ENCODE measurements at regions not wholly inside any gene's neighbourhood (a gene's known extent, or its start where the extent isn't known, plus 50 kb on each side); places are given as distances from the start of the nearest gene placed in this dataset.

- no peak for DNase-seq
- Mint-ChIP-seq H3K9me3 (peaks cover 9% of the 10 kb centered on the region), H3K27ac (no peak overlapping the region), H3K36me3 (ENCODE audit: low read depth) (no peaks in the 10 kb centered on the region), H3K4me3 (no peak overlapping the region), H3K4me1 (ENCODE audit: low read depth) (no peaks in the 10 kb centered on the region), H3K27me3 (ENCODE audit: low read depth) (peaks cover 2% of the 10 kb centered on the region)
- CTCF ChIA-PET = no interaction called here
- intact Hi-C loops (cut with micrococcal nuclease) = no loop called here
Observed at GRCh38 chr16:8188841-8189240, 401.5 kb downstream of the TMEM114 start.

GRCh38 chr16:8187782-8188372 is 402.4 kb downstream of the TMEM114 start:
- intact Hi-C loops (cut with micrococcal nuclease) = no loop called here

GRCh38 chr16:8184854-8185253 is 405.5 kb downstream of the TMEM114 start:
- Mint-ChIP-seq H3K27ac (no peak overlapping the region), H3K27me3 (ENCODE audit: low read depth) (peaks cover 2% of the 10 kb centered on the region), H3K9me3 (peaks cover 3% of the 10 kb centered on the region), H3K4me3 (no peak overlapping the region), H3K36me3 (ENCODE audit: low read depth) (no peaks in the 10 kb centered on the region), H3K4me1 (ENCODE audit: low read depth) (no peaks in the 10 kb centered on the region)
- intact Hi-C loops (cut with micrococcal nuclease) = no loop called here
- DNase-seq = no peak
- CTCF ChIA-PET = no interaction called here

More at GRCh38 chr16:8187782-8188372, 402.4 kb downstream of the TMEM114 start:
- H3K9me3 Mint-ChIP-seq = peaks cover 9% of the 10 kb centered on the region
- no peaks in the 10 kb centered on the region for H3K4me1 Mint-ChIP-seq (ENCODE audit: low read depth)
- no peaks in the 10 kb centered on the region for H3K36me3 Mint-ChIP-seq (ENCODE audit: low read depth)
- H3K27ac Mint-ChIP-seq = no peak overlapping the region
- peaks cover 2% of the 10 kb centered on the region for H3K27me3 Mint-ChIP-seq (ENCODE audit: low read depth)
- no peak for DNase-seq
- CTCF ChIA-PET = no interaction called here
- H3K4me3 Mint-ChIP-seq = no peak overlapping the region

GRCh38 chr16:8183176-8184099 is 406.9 kb downstream of the TMEM114 start:
- no peak for DNase-seq
- CTCF ChIA-PET = interaction anchor here (0.6 kb wide), 2 partner anchors 190 to 201 kb away, joined by 3 to 4 read pairs; no protein-coding TSS in a partner anchor

GRCh38 chr16:8182761-8183160 is 407.6 kb downstream of the TMEM114 start:
- H3K4me1 Mint-ChIP-seq (ENCODE audit: low read depth) = no peaks in the 10 kb centered on the region
- H3K27ac Mint-ChIP-seq = no peak overlapping the region
- intact Hi-C loops (cut with micrococcal nuclease) = no loop called here
- no peak overlapping the region for H3K4me3 Mint-ChIP-seq
- peaks cover 2% of the 10 kb centered on the region for H3K27me3 Mint-ChIP-seq (ENCODE audit: low read depth)
- no peaks in the 10 kb centered on the region for H3K36me3 Mint-ChIP-seq (ENCODE audit: low read depth)
- DNase-seq = no peak
- CTCF ChIA-PET = no interaction called here
- peaks cover 3% of the 10 kb centered on the region for H3K9me3 Mint-ChIP-seq

More at GRCh38 chr16:8183176-8184099, 406.9 kb downstream of the TMEM114 start:
- peaks cover 3% of the 10 kb centered on the region for H3K9me3 Mint-ChIP-seq
- no peaks in the 10 kb centered on the region for H3K36me3 Mint-ChIP-seq (ENCODE audit: low read depth)
- H3K27me3 Mint-ChIP-seq (ENCODE audit: low read depth) = peaks cover 2% of the 10 kb centered on the region
- H3K4me1 Mint-ChIP-seq (ENCODE audit: low read depth) = no peaks in the 10 kb centered on the region
- no peak overlapping the region for H3K27ac Mint-ChIP-seq
- intact Hi-C loops (cut with micrococcal nuclease) = no loop called here
- H3K4me3 Mint-ChIP-seq = no peak overlapping the region

- CTCF ChIA-PET = no interaction called here
- no peaks in the 10 kb centered on the region for H3K36me3 Mint-ChIP-seq (ENCODE audit: low read depth)
- no peaks in the 10 kb centered on the region for H3K4me1 Mint-ChIP-seq (ENCODE audit: low read depth)
- no peak for DNase-seq
- intact Hi-C loops (cut with micrococcal nuclease) = loop anchor here (10.0 kb wide), 1 partner anchor 1155 kb away; no protein-coding TSS in a partner anchor
- H3K27me3 Mint-ChIP-seq (ENCODE audit: low read depth) = no peaks in the 10 kb centered on the region
- H3K27ac Mint-ChIP-seq = no peak overlapping the region
- no peak overlapping the region for H3K4me3 Mint-ChIP-seq
- H3K9me3 Mint-ChIP-seq = peaks cover 3% of the 10 kb centered on the region
Observed at GRCh38 chr16:8179615-8180014, 410.7 kb downstream of the TMEM114 start.

GRCh38 chr16:8178271-8178670 is 412.0 kb downstream of the TMEM114 start:
- Mint-ChIP-seq H3K9me3 (no peaks in the 10 kb centered on the region), H3K36me3 (ENCODE audit: low read depth) (no peaks in the 10 kb centered on the region), H3K4me3 (no peak overlapping the region), H3K4me1 (ENCODE audit: low read depth) (no peaks in the 10 kb centered on the region), H3K27ac (no peak overlapping the region), H3K27me3 (ENCODE audit: low read depth) (no peaks in the 10 kb centered on the region)
- CTCF ChIA-PET = no interaction called here
- no peak for DNase-seq
- intact Hi-C loops (cut with micrococcal nuclease) = loop anchor here (10.0 kb wide), 1 partner anchor 1153 kb away; no protein-coding TSS in a partner anchor

GRCh38 chr16:8175411-8175810 is 414.9 kb downstream of the TMEM114 start:
- intact Hi-C loops (cut with micrococcal nuclease) = loop anchor here (10.0 kb wide), 1 partner anchor 1151 kb away; no protein-coding TSS in a partner anchor
- Mint-ChIP-seq H3K36me3 (ENCODE audit: low read depth) (no peaks in the 10 kb centered on the region), H3K4me1 (ENCODE audit: low read depth) (no peaks in the 10 kb centered on the region), H3K9me3 (peaks cover 6% of the 10 kb centered on the region), H3K27ac (no peak overlapping the region), H3K4me3 (no peak overlapping the region), H3K27me3 (ENCODE audit: low read depth) (no peaks in the 10 kb centered on the region)
- no peak for DNase-seq
- CTCF ChIA-PET = no interaction called here

- Mint-ChIP-seq H3K9me3 (peaks cover 12% of the 10 kb centered on the region), H3K27me3 (ENCODE audit: low read depth) (no peaks in the 10 kb centered on the region), H3K27ac (no peak overlapping the region), H3K4me1 (ENCODE audit: low read depth) (no peaks in the 10 kb centered on the region), H3K4me3 (no peak overlapping the region), H3K36me3 (ENCODE audit: low read depth) (no peaks in the 10 kb centered on the region)
- intact Hi-C loops (cut with micrococcal nuclease) = loop anchor here (5.0 to 10.0 kb wide), 2 partner anchors 1148 to 1491 kb away; no protein-coding TSS in a partner anchor
- DNase-seq = peak; percentile 57
- CTCF ChIA-PET = interaction anchor here (0.6 kb wide), 1 partner anchor 8 kb away, joined by 3 read pairs; no protein-coding TSS in a partner anchor
Observed at GRCh38 chr16:8173111-8173644, 417.1 kb downstream of the TMEM114 start.

GRCh38 chr16:8172551-8172950 is 417.8 kb downstream of the TMEM114 start:
- no peak for DNase-seq
- Mint-ChIP-seq H3K36me3 (ENCODE audit: low read depth) (no peaks in the 10 kb centered on the region), H3K4me3 (no peak overlapping the region), H3K27me3 (ENCODE audit: low read depth) (no peaks in the 10 kb centered on the region), H3K9me3 (peaks cover 15% of the 10 kb centered on the region), H3K27ac (no peak overlapping the region), H3K4me1 (ENCODE audit: low read depth) (no peaks in the 10 kb centered on the region)
- intact Hi-C loops (cut with micrococcal nuclease) = loop anchor here (5.0 to 10.0 kb wide), 2 partner anchors 1148 to 1490 kb away; no protein-coding TSS in a partner anchor
- CTCF ChIA-PET = interaction anchor here (0.6 kb wide), 1 partner anchor 9 kb away, joined by 3 read pairs; no protein-coding TSS in a partner anchor

- Mint-ChIP-seq H3K4me3 (no peak overlapping the region), H3K27ac (no peak overlapping the region), H3K27me3 (ENCODE audit: low read depth) (no peaks in the 10 kb centered on the region), H3K36me3 (ENCODE audit: low read depth) (no peaks in the 10 kb centered on the region), H3K4me1 (ENCODE audit: low read depth) (no peaks in the 10 kb centered on the region), H3K9me3 (peaks cover 15% of the 10 kb centered on the region)
- CTCF ChIA-PET = no interaction called here
- intact Hi-C loops (cut with micrococcal nuclease) = no loop called here
- DNase-seq = no peak
Observed at GRCh38 chr16:8168016-8168415, 422.3 kb downstream of the TMEM114 start.

- no peak overlapping the region for H3K27ac Mint-ChIP-seq
- CTCF ChIA-PET = no interaction called here
- H3K27me3 Mint-ChIP-seq (ENCODE audit: low read depth) = no peaks in the 10 kb centered on the region
- no peaks in the 10 kb centered on the region for H3K36me3 Mint-ChIP-seq (ENCODE audit: low read depth)
- intact Hi-C loops (cut with micrococcal nuclease) = no loop called here
- H3K4me1 Mint-ChIP-seq (ENCODE audit: low read depth) = no peaks in the 10 kb centered on the region
- DNase-seq = no peak
- H3K9me3 Mint-ChIP-seq = peaks cover 15% of the 10 kb centered on the region
- H3K4me3 Mint-ChIP-seq = no peak overlapping the region
Observed at GRCh38 chr16:8167436-8167835, 422.9 kb downstream of the TMEM114 start.
